GM18868 (cell line): ENCODE measurements at regions not wholly inside any gene's neighbourhood (a gene's known extent, or its start where the extent isn't known, plus 50 kb on each side); places are given as distances from the start of the nearest gene placed in this dataset.
A peak's percentile ranks its signal among the peaks of the same experiment; 100 is the strongest.
"Not testable (repeated sequence)": the region's sequence is repeated elsewhere in the genome, so short reads cannot be mapped to it uniquely, and the experiment has no call there.

ENCODE experiments used
- ATAC-seq: cut with Tn5 transposase; IDR thresholded peaks from one replicate; pipeline ENCODE4 v1.9.1; 2021; ENCODE audit warnings: mild to moderate bottlenecking, moderate library complexity; ENCODE audit not compliant: unreplicated experiment

DNA sequence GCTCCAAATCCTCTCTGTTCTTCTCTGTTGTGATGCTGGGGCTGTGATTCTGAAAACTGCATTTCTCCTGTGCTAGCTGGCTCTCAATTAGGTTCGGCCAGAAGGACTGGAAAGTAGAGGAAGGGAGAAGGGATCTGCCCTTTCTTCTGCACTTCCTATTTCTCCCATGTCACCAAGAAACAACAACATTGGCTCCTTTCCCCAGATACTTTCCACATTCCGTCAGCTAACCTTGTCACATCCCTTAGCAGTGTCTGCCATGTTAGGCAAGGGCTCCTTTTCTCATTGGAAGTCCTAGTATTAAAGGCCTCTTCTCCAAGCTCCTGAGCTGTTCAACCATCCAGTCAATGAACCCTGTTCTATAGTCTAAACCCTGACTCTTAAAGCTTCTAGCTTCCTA lies 171.1 kb downstream of the ZNF621 start:
- no peak for ATAC-seq

- ATAC-seq: not testable (repeated sequence)
These were observed 173.9 kb downstream of the ZNF621 start for GRCh38 chr3:40698611-40699010.

DNA sequence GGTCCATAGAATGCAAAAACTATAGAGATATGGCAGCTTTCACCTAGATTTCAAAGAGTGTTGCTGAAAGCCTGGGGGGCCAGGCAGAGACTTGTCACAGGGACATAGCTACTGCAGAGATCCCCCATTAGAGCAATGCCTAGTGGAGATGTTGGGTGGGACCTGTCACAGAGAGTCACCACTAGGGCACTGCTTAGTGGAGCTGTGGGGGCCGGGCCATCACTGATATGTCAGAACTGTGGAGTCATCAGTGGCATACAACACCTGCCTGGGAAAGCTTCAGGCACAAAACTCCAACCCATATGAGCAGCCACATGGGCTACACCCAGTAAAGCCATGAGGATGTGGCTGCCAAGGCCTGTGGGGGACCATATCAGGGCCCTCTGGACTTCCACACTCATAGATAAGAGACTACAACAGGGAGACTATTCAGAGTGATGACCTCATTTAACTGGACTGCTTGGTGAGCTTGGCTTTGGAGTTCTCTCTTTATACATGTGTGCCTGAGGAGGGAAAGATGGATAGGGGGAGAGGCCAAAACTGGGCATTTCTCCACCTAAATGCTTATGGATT lies 176.3 kb downstream of the ZNF621 start:
- ATAC-seq: no peak

DNA sequence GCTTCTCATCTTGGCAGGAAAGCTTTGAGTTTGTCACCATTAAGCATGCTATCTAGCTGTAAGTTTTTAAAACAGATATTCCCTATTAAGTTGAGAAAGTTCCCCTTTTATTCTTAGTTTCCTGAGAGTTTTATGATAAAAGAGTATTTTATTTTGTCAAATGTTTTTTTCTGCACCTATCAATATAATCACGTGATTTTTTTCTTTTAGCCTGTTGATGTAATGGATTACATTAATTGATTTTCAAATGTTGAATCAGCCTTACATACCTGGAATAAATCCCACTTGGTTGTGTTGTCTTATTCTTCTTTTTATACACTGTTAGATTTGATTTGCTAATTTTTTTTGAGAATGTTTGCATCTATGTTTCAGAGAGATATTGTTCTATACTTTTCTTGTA lies 179.5 kb downstream of the ZNF621 start:
- no peak for ATAC-seq

GRCh38 chr3:40705663-40706062 lies 180.9 kb downstream of the ZNF621 start:
- ATAC-seq: no peak

- ATAC-seq: no peak
These were observed 188.5 kb downstream of the ZNF621 start for GRCh38 chr3:40713306-40713705.

DNA sequence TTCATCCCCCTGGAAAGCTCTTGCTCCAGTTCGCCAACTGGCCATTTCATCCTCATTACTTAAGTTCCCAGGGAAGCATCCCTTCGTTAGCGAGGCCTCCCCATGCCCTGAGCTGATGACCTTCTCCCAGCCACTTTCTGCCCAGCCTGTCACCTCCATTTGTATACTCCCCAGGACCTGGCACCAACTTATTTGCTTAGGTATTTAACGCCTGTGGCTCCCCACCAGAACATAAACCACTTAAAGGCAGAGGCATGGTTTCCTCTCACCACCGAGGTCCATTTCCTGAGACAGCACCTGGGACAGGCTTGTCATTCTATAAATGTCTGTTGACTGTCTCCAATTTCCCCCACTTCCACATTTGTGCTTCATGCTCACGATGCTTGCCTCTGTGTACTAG lies 189.0 kb downstream of the ZNF621 start:
- ATAC-seq: no peak

- ATAC-seq: no peak
These were observed 190.1 kb downstream of the ZNF621 start for GRCh38 chr3:40714771-40715345.

DNA sequence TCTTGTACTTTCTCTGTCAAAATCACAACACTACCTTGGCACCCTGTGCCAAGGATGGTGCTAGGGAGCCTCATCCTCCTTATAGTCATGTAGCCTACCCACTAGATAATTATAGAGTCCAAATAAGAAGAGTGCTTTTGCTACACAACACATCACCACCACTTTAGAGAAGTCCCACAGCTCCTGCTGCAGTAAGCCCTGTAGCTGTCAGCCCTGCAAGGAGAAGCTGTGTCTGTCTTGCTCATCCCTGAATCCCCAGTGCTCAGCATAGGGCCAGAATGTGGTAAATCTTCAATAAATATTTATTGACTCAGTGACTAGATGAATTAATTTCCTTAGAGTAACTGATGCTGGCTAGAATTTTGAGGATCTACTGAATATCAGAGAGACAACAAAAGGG lies 190.8 kb downstream of the ZNF621 start:
- ATAC-seq: no peak

GRCh38 chr3:40717471-40717870 lies 192.7 kb downstream of the ZNF621 start:
- ATAC-seq: no peak

DNA sequence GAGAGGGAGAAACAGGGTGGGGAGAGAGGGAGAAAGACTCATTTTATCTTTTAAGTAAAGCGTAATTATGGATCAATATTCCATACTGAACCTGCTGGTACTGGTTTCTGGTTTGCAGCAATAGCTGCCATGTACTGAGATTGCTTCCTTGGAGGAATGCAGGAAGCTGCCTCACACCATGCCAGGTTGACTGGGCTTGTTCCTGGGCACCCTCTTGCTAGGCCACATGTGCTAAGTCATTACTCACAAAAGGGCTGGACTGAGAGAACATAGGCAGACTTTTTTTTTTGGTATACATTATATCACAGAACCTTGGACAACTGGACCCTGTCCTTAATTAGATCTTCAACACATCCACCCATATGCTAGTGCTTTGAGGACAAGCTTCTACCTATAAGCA lies 193.4 kb downstream of the ZNF621 start:
- peak; percentile 36 for ATAC-seq

GRCh38 chr3:40718681-40719080 lies 193.9 kb downstream of the ZNF621 start:
- peak; percentile 96 for ATAC-seq

- ATAC-seq: no peak
These were observed 195.0 kb downstream of the ZNF621 start for GRCh38 chr3:40719660-40720287.

- no peak for ATAC-seq
These were observed 195.6 kb downstream of the ZNF621 start for GRCh38 chr3:40720341-40720740.

DNA sequence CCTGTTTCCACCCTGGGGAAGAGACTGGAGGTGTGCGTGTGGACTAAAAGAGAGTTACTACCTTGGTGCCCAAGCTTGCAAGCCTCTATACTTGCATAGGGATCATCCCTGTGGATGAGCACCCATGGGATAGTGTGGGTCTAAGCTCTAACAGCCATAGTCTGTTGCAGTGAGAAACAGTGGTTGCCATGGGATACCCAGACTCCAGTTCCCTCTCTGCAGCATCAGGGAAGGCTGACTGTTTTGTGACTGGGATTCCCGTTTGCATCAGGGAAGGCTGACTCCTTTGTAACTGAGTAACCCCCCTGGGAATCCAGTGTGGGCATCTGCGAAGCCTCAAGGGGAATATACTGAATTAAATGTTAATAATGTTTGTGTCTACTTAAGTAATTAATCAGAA lies 196.1 kb downstream of the ZNF621 start:
- no peak for ATAC-seq

DNA sequence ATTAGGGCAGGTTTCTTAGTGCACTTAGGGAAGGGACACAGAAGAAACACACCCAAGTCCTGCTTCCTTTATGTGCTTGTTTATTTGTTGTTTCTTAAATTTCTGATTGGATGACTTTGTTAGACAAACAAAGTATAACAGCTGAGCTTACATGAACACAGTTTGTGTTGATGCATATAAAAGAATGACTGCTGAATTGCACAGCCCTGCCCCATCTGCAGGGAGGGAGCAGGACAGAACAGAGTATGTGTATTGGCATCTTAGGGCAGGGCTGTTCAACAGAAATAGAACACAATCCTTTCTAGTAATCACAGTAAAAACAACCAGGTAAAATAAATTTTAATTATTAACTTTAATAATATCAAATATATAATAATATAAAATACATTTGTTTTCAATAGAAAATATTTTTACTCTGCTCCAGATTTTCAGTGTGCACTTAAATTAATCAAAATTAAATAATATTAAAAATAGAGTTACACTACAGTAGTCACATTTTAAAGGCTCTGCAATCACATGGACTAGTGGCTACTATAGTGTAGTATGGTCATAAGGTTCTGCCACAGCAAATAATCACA lies 198.4 kb downstream of the ZNF621 start:
- ATAC-seq: no peak

DNA sequence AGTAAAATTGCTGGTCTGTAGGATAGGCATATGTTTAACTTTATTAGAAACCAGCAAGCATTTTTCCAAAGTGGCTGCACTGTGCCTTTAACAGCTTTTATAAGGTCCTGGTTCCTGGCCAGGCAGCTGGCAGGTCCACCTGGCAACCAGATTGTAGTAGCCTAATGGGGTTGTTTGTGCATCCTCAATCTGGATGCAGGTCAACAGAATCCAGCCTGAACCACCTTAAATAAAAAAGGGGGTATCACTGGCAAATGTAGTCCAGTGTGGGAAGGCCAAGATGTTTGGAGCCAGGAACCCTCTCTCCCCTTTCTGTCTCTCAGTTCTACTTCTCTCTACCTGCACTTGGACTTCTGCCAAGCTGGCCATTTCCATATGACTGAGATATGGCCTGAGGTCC lies 200.3 kb downstream of the ZNF621 start:
- no peak for ATAC-seq

GRCh38 chr3:40731445-40731844 lies 206.7 kb downstream of the ZNF621 start:
- no peak for ATAC-seq

- ATAC-seq: no peak
These were observed 212.2 kb downstream of the ZNF621 start for GRCh38 chr3:40736943-40737342.

GRCh38 chr3:40737343-40737742 lies 212.6 kb downstream of the ZNF621 start:
- ATAC-seq: no peak

GRCh38 chr3:40739971-40740370 lies 215.2 kb downstream of the ZNF621 start:
- no peak for ATAC-seq

GRCh38 chr3:40741729-40742128 lies 217.0 kb downstream of the ZNF621 start:
- no peak for ATAC-seq
